Lower leg skin (tissue), 4 donors: ENCODE measurements at regions not wholly inside any gene's neighbourhood (a gene's known extent, or its start where the extent isn't known, plus 50 kb on each side); places are given as distances from the start of the nearest gene placed in this dataset.

Experiments used
- DNase-seq, 2 donors: peaks; one replicate each; pipeline ENCODE4 v3.0.0-alpha.2; 2019; ENCODE audit warnings: low spot score in 2 of 2
- H3K4me3 ChIP-seq: fragments of 200-600 bp; sonication (generic); 2 replicates; pipeline ENCODE4 v1.5.1; 2017; ENCODE audit warnings: mild to moderate bottlenecking, low read depth; ENCODE audit not compliant: poor library complexity, severe bottlenecking
- POLR2A ChIP-seq, 2 donors: fragments of 450-650 bp; IDR thresholded peaks; one replicate each; pipeline ENCODE4 v1.6.1; 2016 to 2017; ENCODE audit warnings: antibody characterized with exemption in 2 of 2, mild to moderate bottlenecking in 1 of 2, moderate library complexity in 1 of 2
- WGBS, 2 donors: methylation state at CpG; one replicate each; pipeline ENCODE4 v1.1.5; 2018; 5-methylcytosine and 5-hydroxymethylcytosine counted together
- intact Hi-C: fragments of 100-400 bp; cut with DNase I; formaldehyde crosslinking; loops from one replicate; pipeline ENCODE4 v1.15.0; 2023; ENCODE audit warnings: low total_unique reads
- TF ChIP-seq, protein P1 (sequence below), 3 donors: fragments of 450-650 bp; IDR thresholded peaks; one replicate each; pipeline ENCODE4 v1.5.1; 2016; ENCODE audit warnings: antibody characterized with exemption in 3 of 3, mild to moderate bottlenecking in 3 of 3, moderate library complexity in 2 of 3

DNA sequence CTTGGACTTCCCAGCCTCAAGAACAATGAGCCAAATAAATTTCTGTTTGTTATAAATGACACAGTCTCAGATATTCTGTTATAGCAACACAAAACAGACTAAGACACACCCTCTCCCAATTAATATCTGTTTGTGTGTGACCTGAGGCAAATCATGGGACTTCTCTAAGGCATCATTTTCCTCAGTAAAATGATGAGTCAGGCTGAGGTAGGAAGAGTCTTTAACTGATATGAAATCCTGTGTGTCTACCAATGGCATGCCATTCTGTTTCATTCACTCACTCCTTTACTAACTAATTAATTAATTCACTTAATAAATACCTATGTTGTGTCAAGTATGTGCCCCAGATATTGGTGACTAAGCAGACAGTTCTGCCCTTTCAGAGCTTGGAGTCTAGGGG, 258.4 kb upstream of the CRY1 start:
- DNase-seq: no peak
- TF ChIP-seq POLR2A (IDR thresholded peaks at IDR 0.05): no peak
- TF ChIP-seq, protein P1, sequence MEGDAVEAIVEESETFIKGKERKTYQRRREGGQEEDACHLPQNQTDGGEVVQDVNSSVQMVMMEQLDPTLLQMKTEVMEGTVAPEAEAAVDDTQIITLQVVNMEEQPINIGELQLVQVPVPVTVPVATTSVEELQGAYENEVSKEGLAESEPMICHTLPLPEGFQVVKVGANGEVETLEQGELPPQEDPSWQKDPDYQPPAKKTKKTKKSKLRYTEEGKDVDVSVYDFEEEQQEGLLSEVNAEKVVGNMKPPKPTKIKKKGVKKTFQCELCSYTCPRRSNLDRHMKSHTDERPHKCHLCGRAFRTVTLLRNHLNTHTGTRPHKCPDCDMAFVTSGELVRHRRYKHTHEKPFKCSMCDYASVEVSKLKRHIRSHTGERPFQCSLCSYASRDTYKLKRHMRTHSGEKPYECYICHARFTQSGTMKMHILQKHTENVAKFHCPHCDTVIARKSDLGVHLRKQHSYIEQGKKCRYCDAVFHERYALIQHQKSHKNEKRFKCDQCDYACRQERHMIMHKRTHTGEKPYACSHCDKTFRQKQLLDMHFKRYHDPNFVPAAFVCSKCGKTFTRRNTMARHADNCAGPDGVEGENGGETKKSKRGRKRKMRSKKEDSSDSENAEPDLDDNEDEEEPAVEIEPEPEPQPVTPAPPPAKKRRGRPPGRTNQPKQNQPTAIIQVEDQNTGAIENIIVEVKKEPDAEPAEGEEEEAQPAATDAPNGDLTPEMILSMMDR (IDR thresholded peaks at IDR 0.05): no peak
- no peak overlapping the region for H3K4me3 ChIP-seq
- intact Hi-C loops: no loop called here

DNA sequence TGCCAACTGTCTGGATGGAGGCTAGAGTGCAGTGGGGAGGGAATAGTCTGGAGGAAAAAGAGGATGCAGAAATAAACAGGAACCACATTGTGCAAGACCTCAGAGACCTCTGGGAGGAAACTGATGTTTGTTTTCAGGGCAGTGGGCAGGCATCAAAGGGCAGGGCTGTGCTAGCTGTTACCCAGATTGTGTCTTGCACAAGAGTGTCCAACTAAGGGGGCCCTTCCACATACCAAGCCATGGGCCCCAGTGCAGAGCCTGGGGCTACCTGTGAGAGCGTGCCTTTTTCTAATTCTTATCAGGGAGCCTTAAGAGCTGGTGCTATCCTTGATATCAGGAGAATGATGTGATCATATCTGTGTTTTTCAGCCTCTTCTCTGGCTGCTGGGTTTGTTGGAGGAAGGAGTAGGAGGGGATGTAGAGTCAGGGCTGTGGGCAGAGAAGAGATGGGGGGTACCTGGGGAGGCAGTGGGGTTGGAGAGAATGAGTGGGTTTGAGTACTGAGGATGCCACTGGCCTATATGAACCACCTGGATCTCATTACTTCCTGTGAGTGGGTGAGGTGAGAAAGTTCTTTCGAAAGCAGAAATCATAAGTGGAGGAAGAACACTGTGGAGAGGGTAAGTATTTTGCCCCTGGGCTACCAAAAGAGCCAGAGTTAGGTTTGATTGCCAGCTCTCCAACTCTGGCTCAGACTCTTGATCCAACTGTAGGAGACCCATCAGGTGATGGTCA, 259.2 kb upstream of the CRY1 start:
- WGBS, 2 donors: 46 to 64% methylated on average over 2 of the region's 2 CpGs

DNA sequence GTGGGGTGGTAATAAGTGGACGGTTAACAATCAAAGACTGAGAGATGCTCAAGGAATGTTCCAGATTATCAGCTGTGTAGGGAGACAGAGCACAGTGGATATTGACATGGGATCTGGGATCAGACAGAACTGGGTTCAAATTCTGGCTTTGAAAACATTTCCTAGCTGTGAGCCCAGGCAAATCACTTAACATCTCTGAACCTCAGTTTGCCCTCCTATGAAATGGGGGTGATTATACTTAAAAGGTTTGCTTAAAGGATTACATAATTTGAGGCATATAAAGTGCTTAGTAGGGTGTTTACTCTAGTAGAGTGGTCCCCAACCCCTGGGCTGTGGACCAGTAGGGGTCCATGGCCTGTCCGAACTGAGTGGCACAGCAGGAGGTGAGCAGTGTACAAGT, 260.0 kb upstream of the CRY1 start:
- TF ChIP-seq, protein P1 (IDR thresholded peaks at IDR 0.05): no peak
- TF ChIP-seq POLR2A (IDR thresholded peaks at IDR 0.05): no peak
- 86 to 98% methylated on average over 2 of the region's 2 CpGs for WGBS, 2 donors
- intact Hi-C loops: no loop called here
- H3K4me3 ChIP-seq: no peak overlapping the region
- no peak for DNase-seq

More for the DNA sequence above, 259.2 kb upstream of the CRY1 start:
- intact Hi-C loops: no loop called here
- DNase-seq: no peak
- H3K4me3 ChIP-seq: no peak overlapping the region
- TF ChIP-seq, protein P1 (IDR thresholded peaks at IDR 0.05): no peak
- no peak for TF ChIP-seq POLR2A (IDR thresholded peaks at IDR 0.05)

DNA sequence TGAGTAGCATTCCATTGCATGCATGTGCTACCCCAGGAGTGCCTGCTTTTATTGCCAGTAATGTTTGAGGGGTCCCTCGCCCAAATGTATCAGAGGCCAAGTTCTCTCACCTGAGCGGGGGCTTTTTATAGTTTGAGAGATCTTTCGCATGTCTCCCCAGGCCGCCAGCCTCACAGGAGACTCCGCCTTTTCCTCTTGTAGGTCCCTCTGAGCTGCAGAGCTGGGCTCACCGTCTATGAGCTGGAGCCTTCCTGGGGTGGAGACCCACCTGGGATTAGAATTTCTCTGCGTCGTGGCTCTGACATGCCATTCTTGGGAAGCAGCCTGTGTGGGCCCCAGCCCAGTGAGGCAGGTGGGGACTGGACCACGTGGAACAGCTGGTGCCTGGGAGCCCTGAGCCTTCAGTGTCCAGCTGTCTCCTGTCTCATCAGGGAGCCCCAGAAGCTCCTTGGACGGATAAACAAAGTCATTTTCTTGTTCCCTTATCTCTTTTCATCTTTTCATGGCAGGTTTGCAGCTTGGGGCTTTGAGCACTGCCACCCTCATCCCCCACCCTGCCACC, 261.7 kb upstream of the CRY1 start:
- no peak for TF ChIP-seq POLR2A (IDR thresholded peaks at IDR 0.05)
- TF ChIP-seq, protein P1 (IDR thresholded peaks at IDR 0.05): no peak
- DNase-seq: no peak
- intact Hi-C loops: no loop called here
- no peak overlapping the region for H3K4me3 ChIP-seq
- 67 to 69% methylated on average over 10 of the region's 10 CpGs for WGBS, 2 donors

DNA sequence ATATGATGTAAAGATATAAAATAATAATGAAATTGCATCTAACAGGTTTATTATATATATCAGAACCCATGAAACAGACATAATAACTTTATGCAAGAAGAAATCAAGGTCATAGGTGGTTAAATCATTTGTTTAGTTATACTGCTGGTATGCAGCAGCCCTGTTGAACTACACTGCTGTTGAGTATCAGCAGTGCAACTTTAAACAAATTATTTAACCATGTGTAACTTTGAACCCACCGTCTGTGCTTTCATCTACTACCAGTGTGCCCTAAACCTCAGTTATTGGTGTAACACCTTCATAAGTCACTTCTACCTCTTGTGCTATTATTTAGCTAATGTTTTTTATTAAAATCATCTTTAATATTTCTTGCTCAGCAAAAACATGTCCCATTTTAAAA, 262.3 kb upstream of the CRY1 start:
- intact Hi-C loops: no loop called here
- WGBS, 2 donors: 65 to 74% methylated on average over 1 of the region's 1 CpG

More for the DNA sequence above, 262.3 kb upstream of the CRY1 start:
- H3K4me3 ChIP-seq: no peak overlapping the region
- TF ChIP-seq POLR2A (IDR thresholded peaks at IDR 0.05): no peak
- TF ChIP-seq, protein P1 (IDR thresholded peaks at IDR 0.05): no peak
- DNase-seq: no peak
